ENCODE measurements at regions not wholly inside any gene's neighbourhood (a gene's known extent, or its start where the extent isn't known, plus 50 kb on each side); places are given as distances from the start of the nearest gene placed in this dataset.

GRCh38 chr12:3336606-3337311, 154.2 kb upstream of the PRMT8 start:
- TF ChIP-seq CTCF (IDR thresholded peaks at IDR 0.05; ENCODE audit: poor library complexity, severe bottlenecking), result no peak
- Histone ChIP-seq H3K4me3 (ENCODE audit: severe bottlenecking) (no peak overlapping the region), H3K36me3 (ENCODE audit: low read depth) (no peaks in the 10 kb centered on the region), H3K27me3 (ENCODE audit: insufficient read depth, poor library complexity, severe bottlenecking) (no peaks in the 10 kb centered on the region), H3K4me1 (ENCODE audit: insufficient read depth, poor library complexity, severe bottlenecking) (no peaks in the 10 kb centered on the region), H3K27ac (ENCODE audit: poor library complexity, severe bottlenecking) (no peak overlapping the region), H3K9me3 (ENCODE audit: severe bottlenecking) (no peaks in the 10 kb centered on the region)
- ATAC-seq (ENCODE audit: low read depth) (no peak; the same call in 2 of the 3 replicates), DNase-seq (ENCODE audit: low spot score) (no peak)

- Histone ChIP-seq H3K9me3 (ENCODE audit: severe bottlenecking) (no peaks in the 10 kb centered on the region), H3K4me3 (ENCODE audit: severe bottlenecking) (no peak overlapping the region), H3K4me1 (ENCODE audit: insufficient read depth, poor library complexity, severe bottlenecking) (no peaks in the 10 kb centered on the region), H3K36me3 (ENCODE audit: low read depth) (no peaks in the 10 kb centered on the region), H3K27me3 (ENCODE audit: insufficient read depth, poor library complexity, severe bottlenecking) (no peaks in the 10 kb centered on the region), H3K27ac (ENCODE audit: poor library complexity, severe bottlenecking) (no peak overlapping the region)
- TF ChIP-seq CTCF (IDR thresholded peaks at IDR 0.05; ENCODE audit: poor library complexity, severe bottlenecking), result no peak
- no peak for ATAC-seq (ENCODE audit: low read depth)
- DNase-seq (ENCODE audit: low spot score), result no peak
Observed at GRCh38 chr12:3337944-3338343, 153.1 kb upstream of the PRMT8 start.

- DNase-seq (ENCODE audit: low spot score) (no peak), ATAC-seq (ENCODE audit: low read depth) (no peak)
- Histone ChIP-seq H3K27ac (ENCODE audit: poor library complexity, severe bottlenecking) (no peak overlapping the region), H3K4me3 (ENCODE audit: severe bottlenecking) (no peak overlapping the region), H3K4me1 (ENCODE audit: insufficient read depth, poor library complexity, severe bottlenecking) (no peaks in the 10 kb centered on the region), H3K36me3 (ENCODE audit: low read depth) (no peaks in the 10 kb centered on the region), H3K9me3 (ENCODE audit: severe bottlenecking) (no peaks in the 10 kb centered on the region), H3K27me3 (ENCODE audit: insufficient read depth, poor library complexity, severe bottlenecking) (no peaks in the 10 kb centered on the region)
- TF ChIP-seq CTCF (IDR thresholded peaks at IDR 0.05; ENCODE audit: poor library complexity, severe bottlenecking), result no peak
Observed at GRCh38 chr12:3339221-3339620, 151.8 kb upstream of the PRMT8 start.

- H3K36me3 ChIP-seq (ENCODE audit: low read depth), result no peaks in the 10 kb centered on the region
- H3K9me3 ChIP-seq (ENCODE audit: severe bottlenecking), result no peaks in the 10 kb centered on the region
- no peaks in the 10 kb centered on the region for H3K27me3 ChIP-seq (ENCODE audit: insufficient read depth, poor library complexity, severe bottlenecking)
- ATAC-seq (ENCODE audit: low read depth) (peak; percentile 60), DNase-seq (ENCODE audit: low spot score) (no peak)
- TF ChIP-seq CTCF (IDR thresholded peaks at IDR 0.05; ENCODE audit: poor library complexity, severe bottlenecking), result no peak
- no peak overlapping the region for H3K27ac ChIP-seq (ENCODE audit: poor library complexity, severe bottlenecking)
- no peaks in the 10 kb centered on the region for H3K4me1 ChIP-seq (ENCODE audit: insufficient read depth, poor library complexity, severe bottlenecking)
- H3K4me3 ChIP-seq (ENCODE audit: severe bottlenecking), result no peak overlapping the region
Observed at GRCh38 chr12:3341594-3341993, 149.4 kb upstream of the PRMT8 start.

GRCh38 chr12:3342051-3342450, 149.0 kb upstream of the PRMT8 start:
- peak; percentile 34 for TF ChIP-seq CTCF (IDR thresholded peaks at IDR 0.05; ENCODE audit: poor library complexity, severe bottlenecking)
- Histone ChIP-seq H3K36me3 (ENCODE audit: low read depth) (no peaks in the 10 kb centered on the region), H3K27ac (ENCODE audit: poor library complexity, severe bottlenecking) (no peak overlapping the region), H3K4me3 (ENCODE audit: severe bottlenecking) (no peak overlapping the region), H3K4me1 (ENCODE audit: insufficient read depth, poor library complexity, severe bottlenecking) (no peaks in the 10 kb centered on the region), H3K27me3 (ENCODE audit: insufficient read depth, poor library complexity, severe bottlenecking) (no peaks in the 10 kb centered on the region), H3K9me3 (ENCODE audit: severe bottlenecking) (no peaks in the 10 kb centered on the region)
- DNase-seq (ENCODE audit: low spot score) (no peak), ATAC-seq (ENCODE audit: low read depth) (peak; percentile 45; the same call in 1 of the 3 replicates)

All from RWPE2 (cell line).